ENCODE measurements at regions not wholly inside any gene's neighbourhood (a gene's known extent, or its start where the extent isn't known, plus 50 kb on each side); places are given as distances from the start of the nearest gene placed in this dataset.

DNA sequence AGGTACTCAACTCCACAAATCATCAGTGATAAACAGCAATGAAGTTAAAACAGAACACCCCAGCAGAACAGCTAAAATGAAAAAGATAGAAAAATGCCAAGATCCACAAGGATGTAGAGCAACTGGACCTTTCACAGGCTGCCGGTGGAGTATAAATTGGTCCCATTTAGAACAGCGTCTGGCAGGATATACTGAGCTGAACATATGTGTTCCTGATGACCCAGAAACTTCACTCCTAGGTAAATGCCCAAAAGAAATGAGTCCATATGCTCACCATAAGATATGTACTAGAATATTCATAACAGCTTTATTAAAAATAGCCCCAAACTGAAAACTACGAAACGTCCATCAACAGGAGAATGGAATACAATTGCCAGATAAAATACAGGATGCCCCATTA, 102.4 kb downstream of the OAT start:
- ATAC-seq (ENCODE audit: low read depth) (no peak), DNase-seq (no peak)
- Histone ChIP-seq H3K4me2 (ENCODE audit: low read depth, low read length) (no peak overlapping the region), H3K79me1 (ENCODE audit: low read depth in 1 of 2, low read length in 2 of 2) (no peaks in the 10 kb centered on the region), H2AFZ (replicated peaks; ENCODE audit: low read length, poor library complexity) (no peak overlapping the region), H3K4ac (ENCODE audit: low read depth, low read length) (no peak overlapping the region), H3K56ac (ENCODE audit: extremely low read depth, insufficient read depth, low read length) (no peak overlapping the region), H3K27me3 (ENCODE audit: control insufficient read depth, insufficient read depth, low read length) (no peaks in the 10 kb centered on the region), H3K18ac (ENCODE audit: low read depth, low read length) (no peak overlapping the region), H3K27ac (ENCODE audit: insufficient read depth, low read length) (no peak overlapping the region), H2BK120ac (ENCODE audit: low read depth, low read length) (no peak overlapping the region), H3K14ac (replicated peaks; ENCODE audit: low read depth, low read length) (no peak overlapping the region), H3K9me3 (ENCODE audit: control insufficient read depth, insufficient read depth, low read length) (peaks cover 10% of the 10 kb centered on the region), H2BK5ac (ENCODE audit: low read depth, low read length, poor library complexity, severe bottlenecking) (no peak overlapping the region), H2BK15ac (ENCODE audit: low read depth, low read length) (no peak overlapping the region), H4K91ac (ENCODE audit: insufficient read depth, low read depth, low read length) (no peak overlapping the region), H3K23ac (ENCODE audit: low read depth, low read length) (no peak overlapping the region), H4K5ac (ENCODE audit: low read depth, low read length) (no peak overlapping the region), H4K20me1 (ENCODE audit: insufficient read depth, low read length) (no peaks in the 10 kb centered on the region), H2AK5ac (ENCODE audit: low read depth, low read length) (no peak overlapping the region), H3K9ac (ENCODE audit: low read depth, low read length) (no peak overlapping the region), H2BK20ac (ENCODE audit: low read depth, low read length) (no peak overlapping the region), H3K9me1 (ENCODE audit: insufficient read depth, low read length) (no peaks in the 10 kb centered on the region), H3K4me1 (ENCODE audit: control insufficient read depth, insufficient read depth, low read length) (no peaks in the 10 kb centered on the region), H2AK9ac (replicated peaks; ENCODE audit: low read depth, low read length, poor library complexity) (no peak overlapping the region), H3K36me3 (ENCODE audit: control insufficient read depth, insufficient read depth, low read length) (no peaks in the 10 kb centered on the region), H4K8ac (ENCODE audit: low read depth in 2 of 2, low read length in 2 of 2) (no peak overlapping the region), H3K4me3 (ENCODE audit: insufficient read depth, low read depth, low read length) (no peak overlapping the region)
- dilution Hi-C loops (cut with HindIII; ENCODE audit: low sequenced_read_pairs, unreplicated experiment): no loop called here
- ChIA-PET CTCF (no interaction called here), POLR2A (ENCODE audit: unreplicated experiment) (no interaction called here)
- in situ Hi-C loops (cut with MboI; ENCODE audit: low sequenced_read_pairs): no loop called here
- TF ChIP-seq SMC3 (IDR thresholded peaks at IDR 0.05; ENCODE audit: low read depth, low read length) (no peak), BHLHE40 (IDR thresholded peaks at IDR 0.05; ENCODE audit: low read depth, low read length) (no peak), MXI1 (IDR thresholded peaks at IDR 0.05; ENCODE audit: borderline replicate concordance, low read depth, low read length) (no peak), POLR2A (IDR thresholded peaks at IDR 0.05; ENCODE audit: low read depth, low read length) (no peak), MAZ (IDR thresholded peaks at IDR 0.05; ENCODE audit: borderline replicate concordance, low read depth, low read length) (no peak), MAFK (IDR thresholded peaks at IDR 0.05; ENCODE audit: low read depth, low read length) (no peak), RAD21 (IDR thresholded peaks at IDR 0.05; ENCODE audit: low read length) (no peak), RCOR1 (IDR thresholded peaks at IDR 0.05; ENCODE audit: insufficient replicate concordance, low read length) (no peak), CEBPB (IDR thresholded peaks at IDR 0.05; ENCODE audit: low read depth, low read length) (no peak)
- TF ChIP-seq, protein P1, sequence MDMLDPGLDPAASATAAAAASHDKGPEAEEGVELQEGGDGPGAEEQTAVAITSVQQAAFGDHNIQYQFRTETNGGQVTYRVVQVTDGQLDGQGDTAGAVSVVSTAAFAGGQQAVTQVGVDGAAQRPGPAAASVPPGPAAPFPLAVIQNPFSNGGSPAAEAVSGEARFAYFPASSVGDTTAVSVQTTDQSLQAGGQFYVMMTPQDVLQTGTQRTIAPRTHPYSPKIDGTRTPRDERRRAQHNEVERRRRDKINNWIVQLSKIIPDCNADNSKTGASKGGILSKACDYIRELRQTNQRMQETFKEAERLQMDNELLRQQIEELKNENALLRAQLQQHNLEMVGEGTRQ (IDR thresholded peaks at IDR 0.05; ENCODE audit: low read depth, low read length): no peak
- TF ChIP-seq, protein P2, sequence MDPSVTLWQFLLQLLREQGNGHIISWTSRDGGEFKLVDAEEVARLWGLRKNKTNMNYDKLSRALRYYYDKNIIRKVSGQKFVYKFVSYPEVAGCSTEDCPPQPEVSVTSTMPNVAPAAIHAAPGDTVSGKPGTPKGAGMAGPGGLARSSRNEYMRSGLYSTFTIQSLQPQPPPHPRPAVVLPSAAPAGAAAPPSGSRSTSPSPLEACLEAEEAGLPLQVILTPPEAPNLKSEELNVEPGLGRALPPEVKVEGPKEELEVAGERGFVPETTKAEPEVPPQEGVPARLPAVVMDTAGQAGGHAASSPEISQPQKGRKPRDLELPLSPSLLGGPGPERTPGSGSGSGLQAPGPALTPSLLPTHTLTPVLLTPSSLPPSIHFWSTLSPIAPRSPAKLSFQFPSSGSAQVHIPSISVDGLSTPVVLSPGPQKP (IDR thresholded peaks at IDR 0.05; ENCODE audit: borderline replicate concordance, low read depth, low read length): no peak
- no TSS peak for BruUV-seq (replicated peaks)
- intact Hi-C loops (cut with micrococcal nuclease): no loop called here
- no CpG with 5 or more reads among the region's 4 CpGs for WGBS, 2 experiments (ENCODE audit: extremely low coverage in 2 of 2, insufficient read length in 1 of 2)
